PC-3 (cell line): ENCODE measurements at regions not wholly inside any gene's neighbourhood (a gene's known extent, or its start where the extent isn't known, plus 50 kb on each side); places are given as distances from the start of the nearest gene placed in this dataset.
"Not testable (repeated sequence)": the region's sequence is repeated elsewhere in the genome, so short reads cannot be mapped to it uniquely, and the experiment has no call there.

Experiments
- ATAC-seq: fragments of 200-7000 bp; cut with Tn5 transposase; 2 replicates; pipeline ENCODE4 v1.9.1; 2020; ENCODE audit warnings: mild to moderate bottlenecking, moderate library complexity
- BruUV-seq: library from RNA; stranded (reverse); fragments of 400-500 nt; replicated peaks from 2 replicates; lab custom pipeline; 2021; lab: Mats Ljungman, UMichigan
- CTCF ChIA-PET: fragments of 300-600 bp; sonication (Branson Sonifier 250); formaldehyde crosslinking; loops from one replicate; lab custom pipeline; 2022; ENCODE audit warnings: antibody characterized with exemption; lab: Charles Lee
- POLR2A ChIA-PET: fragments of 300-600 bp; sonication (Branson Sonifier 250); formaldehyde crosslinking; loops from one replicate; lab custom pipeline; 2022; ENCODE audit warnings: antibody characterized with exemption; ENCODE audit not compliant: unreplicated experiment; lab: Charles Lee
- DNase-seq: peaks from one replicate; pipeline ENCODE4 v3.0.0-alpha.2; 2015
- H2AFZ ChIP-seq: fragments of 300-600 bp; sonication (generic); 2 replicates; pipeline ENCODE4 v1.6.0; 2016; ENCODE audit warnings: antibody characterized with exemption, low read length
- H3F3A ChIP-seq: fragments of 300-600 bp; sonication (generic); one replicate; pipeline ENCODE4 v1.6.0; 2017; ENCODE audit warnings: antibody characterized with exemption, low read length, control low read depth, mild to moderate bottlenecking; ENCODE audit not compliant: unreplicated experiment
- H3K27ac ChIP-seq: fragments of 300-600 bp; sonication (generic); 2 replicates; pipeline ENCODE4 v1.5.1; 2016; ENCODE audit warnings: mild to moderate bottlenecking, low read length
- H3K27me3 ChIP-seq: fragments of 300-600 bp; sonication (generic); 2 replicates; pipeline ENCODE4 v1.6.1; 2016; ENCODE audit warnings: low read length, mixed read lengths
- H3K36me3 ChIP-seq: fragments of 300-600 bp; sonication (generic); 2 replicates; pipeline ENCODE4 v1.6.1; 2016; ENCODE audit warnings: low read depth, mixed run types, low read length, mixed read lengths
- H3K4me1 ChIP-seq: fragments of 300-600 bp; sonication (generic); 2 replicates; pipeline ENCODE4 v1.5.1; 2016; ENCODE audit warnings: low read length; ENCODE audit not compliant: insufficient read depth
- H3K4me2 ChIP-seq: fragments of 300-600 bp; sonication (generic); 2 replicates; pipeline ENCODE4 v1.6.0; 2016; ENCODE audit warnings: low read length
- H3K4me3 ChIP-seq: fragments of 300-600 bp; sonication (generic); 2 replicates; pipeline ENCODE4 v1.5.1; 2016; ENCODE audit warnings: mild to moderate bottlenecking, low read length, mixed read lengths
- H3K79me2 ChIP-seq: fragments of 300-600 bp; sonication (generic); 2 replicates; pipeline ENCODE4 v1.6.1; 2017; ENCODE audit warnings: low read length, mixed read lengths
- H3K9ac ChIP-seq: fragments of 300-600 bp; sonication (generic); 2 replicates; pipeline ENCODE4 v1.6.0; 2016; ENCODE audit warnings: mild to moderate bottlenecking, low read length
- H3K9me2 ChIP-seq: fragments of 300-600 bp; sonication (generic); replicated peaks from 2 replicates; pipeline ENCODE4 v1.6.1; 2016; ENCODE audit warnings: mixed run types, low read length, mixed read lengths
- H3K9me3 ChIP-seq: fragments of 300-600 bp; sonication (generic); 2 replicates; pipeline ENCODE4 v1.6.1; 2016; ENCODE audit warnings: low read length, mixed read lengths
- H4K20me1 ChIP-seq: fragments of 300-600 bp; sonication (generic); 2 replicates; pipeline ENCODE4 v1.6.1; 2016; ENCODE audit warnings: low read length, mixed read lengths
- CTCF ChIP-seq: fragments of 300-600 bp; sonication (generic); conservative IDR thresholded peaks from 2 replicates; pipeline ENCODE4 v1.5.1; 2017; ENCODE audit warnings: antibody characterized with exemption, low read depth, mild to moderate bottlenecking, low read length
- EZH2 ChIP-seq: fragments of 300-600 bp; sonication (generic); IDR thresholded peaks from one replicate; pipeline ENCODE4 v1.6.1; 2017; ENCODE audit warnings: antibody characterized with exemption, mild to moderate bottlenecking, low read length; ENCODE audit not compliant: unreplicated experiment
- EZH2phosphoT487 ChIP-seq: fragments of 300-600 bp; sonication (generic); IDR thresholded peaks from 2 replicates; pipeline ENCODE4 v1.6.1; 2018; ENCODE audit warnings: mild to moderate bottlenecking, antibody characterized with exemption, low read length, borderline replicate concordance
- intact Hi-C: fragments of 100-400 bp; cut with micrococcal nuclease; formaldehyde crosslinking; loops from 2 replicates; pipeline ENCODE4 v1.9.0; 2023

GRCh38 chr16:29185872-29186271 is 201.0 kb downstream of the LAT start:
- H3K4me2 ChIP-seq, ATAC-seq, H3K4me3 ChIP-seq, POLR2A ChIA-PET, H3K9ac ChIP-seq, H3K36me3 ChIP-seq, H3F3A ChIP-seq, H4K20me1 ChIP-seq, DNase-seq, H3K27ac ChIP-seq, H3K79me2 ChIP-seq, H3K4me1 ChIP-seq, CTCF ChIA-PET, BruUV-seq, H2AFZ ChIP-seq, intact Hi-C loops, H3K27me3 ChIP-seq, H3K9me2 ChIP-seq, H3K9me3 ChIP-seq: not testable (repeated sequence)

GRCh38 chr16:29184738-29185438 is 200.0 kb downstream of the LAT start:
- H3K4me1 ChIP-seq, DNase-seq, H4K20me1 ChIP-seq, H3K4me3 ChIP-seq, POLR2A ChIA-PET, BruUV-seq, H3K36me3 ChIP-seq, H3K79me2 ChIP-seq, ATAC-seq, H3F3A ChIP-seq, H3K27ac ChIP-seq, H3K4me2 ChIP-seq, CTCF ChIA-PET, H3K9ac ChIP-seq, H3K9me2 ChIP-seq, H3K9me3 ChIP-seq, H2AFZ ChIP-seq, H3K27me3 ChIP-seq, intact Hi-C loops: not testable (repeated sequence)

GRCh38 chr16:29182940-29183868 is 198.4 kb downstream of the LAT start:
- H3K36me3 ChIP-seq, H3K9me2 ChIP-seq, H3F3A ChIP-seq, H3K9ac ChIP-seq, H3K4me1 ChIP-seq, CTCF ChIA-PET, DNase-seq, BruUV-seq, H3K27ac ChIP-seq, H3K9me3 ChIP-seq, intact Hi-C loops, H3K4me2 ChIP-seq, H4K20me1 ChIP-seq, ATAC-seq, H2AFZ ChIP-seq, H3K4me3 ChIP-seq, H3K79me2 ChIP-seq, POLR2A ChIA-PET, H3K27me3 ChIP-seq: not testable (repeated sequence)

- H3K9me3 ChIP-seq, result no peaks in the 10 kb centered on the region
- no TSS peak for BruUV-seq
- DNase-seq (no peak), ATAC-seq (no peak)
- ChIA-PET POLR2A (no interaction called here), CTCF (no interaction called here)
- H3K36me3 ChIP-seq, result no peaks in the 10 kb centered on the region
- no peaks in the 10 kb centered on the region for H3K79me2 ChIP-seq
- no peaks in the 10 kb centered on the region for H3K27me3 ChIP-seq
- no peak overlapping the region for H3K9ac ChIP-seq
- H3K27ac ChIP-seq, result no peak overlapping the region
- H3K4me2 ChIP-seq, result no peak overlapping the region
- no peaks in the 10 kb centered on the region for H3F3A ChIP-seq
- no peak overlapping the region for H2AFZ ChIP-seq
- no peak for TF ChIP-seq EZH2
- TF ChIP-seq EZH2phosphoT487, result no peak
- TF ChIP-seq CTCF, result no peak
- intact Hi-C loops, result no loop called here
- H3K9me2 ChIP-seq, result no peaks in the 10 kb centered on the region
- no peaks in the 10 kb centered on the region for H3K4me1 ChIP-seq
- no peak overlapping the region for H3K4me3 ChIP-seq
- no peaks in the 10 kb centered on the region for H4K20me1 ChIP-seq
Measured at GRCh38 chr16:29182501-29182900, 197.6 kb downstream of the LAT start.
